ENCODE measurements at regions not wholly inside any gene's neighbourhood (a gene's known extent, or its start where the extent isn't known, plus 50 kb on each side); places are given as distances from the start of the nearest gene placed in this dataset.

- Mint-ChIP-seq H3K4me1 (ENCODE audit: low read depth) (no peaks in the 10 kb centered on the region), H3K9me3 (no peaks in the 10 kb centered on the region), H3K36me3 (ENCODE audit: low read depth) (no peaks in the 10 kb centered on the region), H3K27me3 (ENCODE audit: low read depth) (no peaks in the 10 kb centered on the region), H3K27ac (no peak overlapping the region), H3K4me3 (no peak overlapping the region)
- intact Hi-C loops (cut with micrococcal nuclease) = no loop called here
- CTCF ChIA-PET = no interaction called here
- DNase-seq = no peak
Observed at GRCh38 chr22:44412136-44412731, 85.8 kb downstream of the RTL6 start.

GRCh38 chr22:44411226-44412135 lies 86.6 kb downstream of the RTL6 start:
- H3K4me3 Mint-ChIP-seq = no peak overlapping the region
- H3K9me3 Mint-ChIP-seq = no peaks in the 10 kb centered on the region
- no peak overlapping the region for H3K27ac Mint-ChIP-seq
- intact Hi-C loops (cut with micrococcal nuclease) = no loop called here
- no peak for DNase-seq
- H3K4me1 Mint-ChIP-seq (ENCODE audit: low read depth) = no peaks in the 10 kb centered on the region
- H3K36me3 Mint-ChIP-seq (ENCODE audit: low read depth) = no peaks in the 10 kb centered on the region
- CTCF ChIA-PET = interaction anchor here (1.2 kb wide), 1 partner anchor 156 kb away, joined by 3 read pairs; no protein-coding TSS in a partner anchor
- no peaks in the 10 kb centered on the region for H3K27me3 Mint-ChIP-seq (ENCODE audit: low read depth)

- no peak overlapping the region for H3K27ac Mint-ChIP-seq
- H3K36me3 Mint-ChIP-seq (ENCODE audit: low read depth) = no peaks in the 10 kb centered on the region
- H3K4me3 Mint-ChIP-seq = no peak overlapping the region
- CTCF ChIA-PET = interaction anchor here (1.2 kb wide), 1 partner anchor 157 kb away, joined by 3 read pairs; no protein-coding TSS in a partner anchor
- H3K4me1 Mint-ChIP-seq (ENCODE audit: low read depth) = no peaks in the 10 kb centered on the region
- no peaks in the 10 kb centered on the region for H3K9me3 Mint-ChIP-seq
- intact Hi-C loops (cut with micrococcal nuclease) = no loop called here
- no peak for DNase-seq
- H3K27me3 Mint-ChIP-seq (ENCODE audit: low read depth) = no peaks in the 10 kb centered on the region
Observed at GRCh38 chr22:44410451-44410991, 87.5 kb downstream of the RTL6 start.

- no peaks in the 10 kb centered on the region for H3K9me3 Mint-ChIP-seq
- no peaks in the 10 kb centered on the region for H3K27me3 Mint-ChIP-seq (ENCODE audit: low read depth)
- H3K4me3 Mint-ChIP-seq = no peak overlapping the region
- no peaks in the 10 kb centered on the region for H3K36me3 Mint-ChIP-seq (ENCODE audit: low read depth)
- no peaks in the 10 kb centered on the region for H3K4me1 Mint-ChIP-seq (ENCODE audit: low read depth)
- no peak for DNase-seq
- no peak overlapping the region for H3K27ac Mint-ChIP-seq
- intact Hi-C loops (cut with micrococcal nuclease) = no loop called here
- CTCF ChIA-PET = interaction anchor here (0.5 to 1.2 kb wide), 2 partner anchors 9 to 158 kb away, joined by 3 to 4 read pairs; no protein-coding TSS in a partner anchor
Observed at GRCh38 chr22:44409974-44410316, 88.1 kb downstream of the RTL6 start.

- CTCF ChIA-PET = interaction anchor here (0.5 kb wide), 1 partner anchor 9 kb away, joined by 4 read pairs; no protein-coding TSS in a partner anchor
- Mint-ChIP-seq H3K27me3 (ENCODE audit: low read depth) (no peaks in the 10 kb centered on the region), H3K27ac (no peak overlapping the region), H3K36me3 (ENCODE audit: low read depth) (no peaks in the 10 kb centered on the region), H3K4me1 (ENCODE audit: low read depth) (no peaks in the 10 kb centered on the region), H3K9me3 (no peaks in the 10 kb centered on the region), H3K4me3 (no peak overlapping the region)
- no peak for DNase-seq
- intact Hi-C loops (cut with micrococcal nuclease) = no loop called here
Observed at GRCh38 chr22:44409211-44409973, 88.6 kb downstream of the RTL6 start.

- no peak for DNase-seq
- intact Hi-C loops (cut with micrococcal nuclease) = no loop called here
- H3K4me3 Mint-ChIP-seq = no peak overlapping the region
- H3K27ac Mint-ChIP-seq = no peak overlapping the region
- H3K27me3 Mint-ChIP-seq (ENCODE audit: low read depth) = no peaks in the 10 kb centered on the region
- H3K9me3 Mint-ChIP-seq = no peaks in the 10 kb centered on the region
- H3K4me1 Mint-ChIP-seq (ENCODE audit: low read depth) = no peaks in the 10 kb centered on the region
- H3K36me3 Mint-ChIP-seq (ENCODE audit: low read depth) = no peaks in the 10 kb centered on the region
- CTCF ChIA-PET = no interaction called here
Observed at GRCh38 chr22:44408829-44409192, 89.2 kb downstream of the RTL6 start.

- no peak for DNase-seq
- Mint-ChIP-seq H3K27ac (no peak overlapping the region), H3K4me3 (no peak overlapping the region), H3K36me3 (ENCODE audit: low read depth) (no peaks in the 10 kb centered on the region), H3K9me3 (no peaks in the 10 kb centered on the region), H3K27me3 (ENCODE audit: low read depth) (no peaks in the 10 kb centered on the region), H3K4me1 (ENCODE audit: low read depth) (no peaks in the 10 kb centered on the region)
- intact Hi-C loops (cut with micrococcal nuclease) = no loop called here
- CTCF ChIA-PET = no interaction called here
Observed at GRCh38 chr22:44407987-44408828, 89.8 kb downstream of the RTL6 start.

- CTCF ChIA-PET = no interaction called here
- H3K27ac Mint-ChIP-seq = no peak overlapping the region
- H3K4me3 Mint-ChIP-seq = no peak overlapping the region
- H3K9me3 Mint-ChIP-seq = no peaks in the 10 kb centered on the region
- H3K4me1 Mint-ChIP-seq (ENCODE audit: low read depth) = no peaks in the 10 kb centered on the region
- DNase-seq = no peak
- H3K36me3 Mint-ChIP-seq (ENCODE audit: low read depth) = no peaks in the 10 kb centered on the region
- no peaks in the 10 kb centered on the region for H3K27me3 Mint-ChIP-seq (ENCODE audit: low read depth)
- intact Hi-C loops (cut with micrococcal nuclease) = no loop called here
Observed at GRCh38 chr22:44407171-44407986, 90.7 kb downstream of the RTL6 start.

GRCh38 chr22:44406341-44407170 lies 91.5 kb downstream of the RTL6 start:
- Mint-ChIP-seq H3K4me1 (ENCODE audit: low read depth) (no peaks in the 10 kb centered on the region), H3K4me3 (no peak overlapping the region), H3K27ac (no peak overlapping the region), H3K9me3 (no peaks in the 10 kb centered on the region), H3K36me3 (ENCODE audit: low read depth) (no peaks in the 10 kb centered on the region), H3K27me3 (ENCODE audit: low read depth) (no peaks in the 10 kb centered on the region)
- DNase-seq = no peak
- intact Hi-C loops (cut with micrococcal nuclease) = no loop called here
- CTCF ChIA-PET = interaction anchor here (0.6 kb wide), 1 partner anchor 143 kb away, joined by 5 read pairs; no protein-coding TSS in a partner anchor

GRCh38 chr22:44405661-44406060 lies 92.4 kb downstream of the RTL6 start:
- no peaks in the 10 kb centered on the region for H3K9me3 Mint-ChIP-seq
- intact Hi-C loops (cut with micrococcal nuclease) = no loop called here
- CTCF ChIA-PET = no interaction called here
- DNase-seq = no peak
- H3K36me3 Mint-ChIP-seq (ENCODE audit: low read depth) = no peaks in the 10 kb centered on the region
- H3K4me1 Mint-ChIP-seq (ENCODE audit: low read depth) = no peaks in the 10 kb centered on the region
- peak overlapping the region; percentile 25 for H3K27ac Mint-ChIP-seq
- no peak overlapping the region for H3K4me3 Mint-ChIP-seq
- H3K27me3 Mint-ChIP-seq (ENCODE audit: low read depth) = no peaks in the 10 kb centered on the region

Data from activated naive CD4-positive, alpha-beta T cell treated with anti-CD3 and anti-CD28 coated beads for 36 hours (primary cell).